RPMI7951 (cell line): ENCODE measurements at regions not wholly inside any gene's neighbourhood (a gene's known extent, or its start where the extent isn't known, plus 50 kb on each side); places are given as distances from the start of the nearest gene placed in this dataset.
"Not testable (repeated sequence)": the region's sequence is repeated elsewhere in the genome, so short reads cannot be mapped to it uniquely, and the experiment has no call there.

Source experiments
- DNase-seq: peaks from one replicate; pipeline ENCODE4 v3.0.0-alpha.2; 2012; ENCODE audit warnings: low read depth

GRCh38 chr2:878245-878930, 72.3 kb upstream of the SNTG2 start:
- DNase-seq, result peak; percentile 27

GRCh38 chr2:877747-878146, 72.9 kb upstream of the SNTG2 start:
- no peak for DNase-seq

- no peak for DNase-seq
These were observed 74.7 kb upstream of the SNTG2 start for GRCh38 chr2:875687-876615.

- no peak for DNase-seq
These were observed 76.7 kb upstream of the SNTG2 start for GRCh38 chr2:873651-874580.

- no peak for DNase-seq
These were observed 77.6 kb upstream of the SNTG2 start for GRCh38 chr2:873027-873426.

GRCh38 chr2:871926-872680, 78.5 kb upstream of the SNTG2 start:
- no peak for DNase-seq

- no peak for DNase-seq
These were observed 79.4 kb upstream of the SNTG2 start for GRCh38 chr2:871175-871727.

- no peak for DNase-seq
These were observed 80.2 kb upstream of the SNTG2 start for GRCh38 chr2:870426-870825.

- no peak for DNase-seq
These were observed 80.8 kb upstream of the SNTG2 start for GRCh38 chr2:869894-870293.

- no peak for DNase-seq
These were observed 81.2 kb upstream of the SNTG2 start for GRCh38 chr2:869357-869871.

GRCh38 chr2:868857-869256, 81.8 kb upstream of the SNTG2 start:
- not testable (repeated sequence) for DNase-seq

- no peak for DNase-seq
These were observed 83.4 kb upstream of the SNTG2 start for GRCh38 chr2:867296-867695.

GRCh38 chr2:866887-867286, 83.8 kb upstream of the SNTG2 start:
- no peak for DNase-seq

- no peak for DNase-seq
These were observed 84.5 kb upstream of the SNTG2 start for GRCh38 chr2:866009-866680.

- DNase-seq, result no peak
These were observed 86.0 kb upstream of the SNTG2 start for GRCh38 chr2:864501-865106.

- no peak for DNase-seq
These were observed 86.8 kb upstream of the SNTG2 start for GRCh38 chr2:863732-864450.

- DNase-seq, result no peak
These were observed 87.8 kb upstream of the SNTG2 start for GRCh38 chr2:862731-863466.

GRCh38 chr2:862355-862687, 88.3 kb upstream of the SNTG2 start:
- DNase-seq, result no peak
